ENCODE measurements at regions not wholly inside any gene's neighbourhood (a gene's known extent, or its start where the extent isn't known, plus 50 kb on each side); places are given as distances from the start of the nearest gene placed in this dataset.

DNA sequence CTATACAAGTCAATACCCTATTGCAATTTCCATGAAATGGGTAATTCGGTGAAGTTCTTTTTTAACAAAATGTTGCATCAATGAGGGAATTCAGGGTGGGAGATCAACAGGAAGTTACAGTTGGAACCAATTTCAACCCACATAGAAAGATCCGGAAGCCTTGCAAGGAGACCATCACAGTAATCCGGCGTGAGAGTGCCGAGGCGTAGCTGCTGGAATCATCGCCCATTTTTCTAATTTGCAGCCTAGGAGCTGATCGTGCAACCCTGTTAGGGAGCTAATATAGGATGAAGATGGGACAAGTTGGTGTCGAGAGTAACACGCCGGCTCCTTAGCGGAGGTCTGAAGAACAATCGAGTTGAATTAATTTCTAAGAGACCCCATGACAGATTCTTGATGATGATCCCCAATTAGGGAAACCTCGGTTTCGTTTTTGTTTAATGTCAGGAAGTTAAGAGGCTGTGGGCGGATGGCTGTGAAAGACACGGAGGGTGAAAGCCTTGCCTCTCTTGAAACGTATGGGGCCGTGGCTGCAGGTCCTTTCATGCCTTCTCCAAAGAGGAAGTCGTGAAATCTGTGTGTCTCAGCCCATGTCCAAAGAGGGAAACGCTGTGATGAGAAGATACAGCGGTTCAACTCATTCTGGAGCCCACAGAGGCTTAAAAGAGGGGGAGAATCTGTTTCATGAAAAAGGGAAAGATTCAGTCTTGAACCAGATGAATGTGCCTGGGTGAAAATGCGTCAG lies 51.2 kb upstream of the CARD11 start:
- Histone ChIP-seq H3K4me3 (no peak overlapping the region), H3K27ac (peak overlapping the region in 1 of 2 donors; percentile 64)
- no peak for DNase-seq (ENCODE audit: low spot score)
- TF ChIP-seq CTCF (IDR thresholded peaks at IDR 0.05): no peak

- Histone ChIP-seq H3K4me3 (no peak overlapping the region), H3K27ac (no peak overlapping the region)
- TF ChIP-seq CTCF (IDR thresholded peaks at IDR 0.05): no peak
- DNase-seq (ENCODE audit: low spot score): no peak
These were observed 54.1 kb upstream of the CARD11 start for GRCh38 chr7:3097734-3098133.

- Histone ChIP-seq H3K27ac (no peak overlapping the region), H3K4me3 (no peak overlapping the region)
- no peak for TF ChIP-seq CTCF (IDR thresholded peaks at IDR 0.05)
- DNase-seq (ENCODE audit: low spot score): no peak
These were observed 58.5 kb upstream of the CARD11 start for GRCh38 chr7:3102159-3102558.

DNA sequence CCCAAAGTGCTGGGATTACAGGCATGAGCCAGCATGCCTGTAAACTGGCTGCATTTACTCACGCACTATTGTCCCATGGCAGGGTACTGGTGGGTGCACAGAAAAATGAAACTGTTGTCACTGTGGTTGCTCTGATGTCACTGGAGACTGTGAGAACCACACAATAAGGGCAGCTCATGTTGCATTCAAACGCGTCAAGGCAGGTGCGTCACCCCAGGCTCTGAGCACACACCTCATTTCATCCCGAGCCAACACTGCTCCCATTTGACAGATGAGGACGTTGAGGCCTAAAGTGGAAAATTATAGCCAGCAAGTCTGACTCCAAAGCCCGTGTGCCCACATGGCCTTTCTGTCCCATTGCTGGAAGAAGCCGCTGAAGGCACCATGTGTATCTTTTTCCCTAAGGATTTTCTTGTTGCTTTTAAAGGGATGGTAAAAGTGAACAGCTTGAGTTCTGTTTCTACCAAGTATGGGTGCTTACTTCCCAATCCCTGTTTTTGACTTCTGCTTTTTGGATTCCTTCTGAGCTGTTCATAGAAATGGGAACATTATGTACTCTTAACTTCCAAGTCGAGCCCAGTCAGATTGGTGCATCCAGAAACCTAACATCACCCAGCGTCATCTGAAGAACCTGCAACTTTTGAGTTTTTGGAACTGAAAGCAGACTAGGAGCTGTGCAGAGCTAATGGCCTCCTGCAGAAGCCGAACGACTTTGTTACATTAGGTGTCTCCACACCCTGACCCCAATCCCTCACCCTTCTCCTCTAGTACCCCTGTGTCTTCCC lies 60.1 kb upstream of the CARD11 start:
- Histone ChIP-seq H3K27ac (peak overlapping the region in 1 of 2 donors; percentile 71), H3K4me3 (no peak overlapping the region)
- TF ChIP-seq CTCF (IDR thresholded peaks at IDR 0.05): no peak
- DNase-seq (ENCODE audit: low spot score): no peak

- no peak overlapping the region for H3K4me3 ChIP-seq
- TF ChIP-seq CTCF (IDR thresholded peaks at IDR 0.05): no peak
- H3K27ac ChIP-seq: no peak overlapping the region
- DNase-seq (ENCODE audit: low spot score): no peak
These were observed 62.2 kb upstream of the CARD11 start for GRCh38 chr7:3105856-3106255.

GRCh38 chr7:3106361-3106826 lies 62.7 kb upstream of the CARD11 start:
- no peak for DNase-seq (ENCODE audit: low spot score)
- H3K27ac ChIP-seq: peak overlapping the region in 1 of 2 donors; percentile 13
- TF ChIP-seq CTCF (IDR thresholded peaks at IDR 0.05): no peak

More at GRCh38 chr7:3106361-3106826, 62.7 kb upstream of the CARD11 start:
- no peak overlapping the region for H3K4me3 ChIP-seq

Data from coronary artery (tissue), 2 donors.